ENCODE measurements at regions not wholly inside any gene's neighbourhood (a gene's known extent, or its start where the extent isn't known, plus 50 kb on each side); places are given as distances from the start of the nearest gene placed in this dataset.

DNA sequence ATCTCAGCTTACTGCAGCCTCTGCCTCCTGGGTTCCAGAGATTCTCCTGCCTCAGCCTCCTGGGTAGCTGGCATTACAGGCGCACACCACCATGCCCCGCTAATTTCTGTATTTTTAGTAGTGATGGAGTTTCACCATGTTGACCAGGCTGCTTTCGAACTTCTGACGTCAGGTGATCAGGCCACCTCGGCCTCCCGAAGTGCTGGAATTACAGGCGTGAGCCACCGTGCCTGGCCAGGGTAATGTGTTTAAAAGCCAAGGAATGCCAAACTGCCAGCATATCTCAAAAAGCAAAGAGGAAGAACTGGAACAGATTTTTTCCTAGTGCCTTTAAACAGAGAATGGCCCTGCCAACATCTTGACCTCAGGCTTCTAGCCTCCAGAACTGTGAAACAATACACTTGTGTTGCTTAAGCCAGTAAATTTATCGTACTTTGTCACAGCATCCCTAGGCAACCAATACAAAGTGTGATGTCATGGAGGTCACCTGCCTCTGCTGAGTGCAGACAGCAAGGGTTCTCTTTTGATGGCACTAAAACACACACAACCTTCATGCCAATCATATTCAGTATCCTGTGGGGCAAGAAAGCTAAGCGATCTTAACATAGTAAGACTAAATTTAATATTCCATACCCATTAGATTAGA is 858.3 kb upstream of the TMPRSS15 start:
- DNase-seq = no peak

- no peak for DNase-seq
These were observed 863.1 kb upstream of the TMPRSS15 start for GRCh38 chr21:19266636-19267035.

- DNase-seq = no peak
These were observed 865.1 kb upstream of the TMPRSS15 start for GRCh38 chr21:19268686-19269085.

DNA sequence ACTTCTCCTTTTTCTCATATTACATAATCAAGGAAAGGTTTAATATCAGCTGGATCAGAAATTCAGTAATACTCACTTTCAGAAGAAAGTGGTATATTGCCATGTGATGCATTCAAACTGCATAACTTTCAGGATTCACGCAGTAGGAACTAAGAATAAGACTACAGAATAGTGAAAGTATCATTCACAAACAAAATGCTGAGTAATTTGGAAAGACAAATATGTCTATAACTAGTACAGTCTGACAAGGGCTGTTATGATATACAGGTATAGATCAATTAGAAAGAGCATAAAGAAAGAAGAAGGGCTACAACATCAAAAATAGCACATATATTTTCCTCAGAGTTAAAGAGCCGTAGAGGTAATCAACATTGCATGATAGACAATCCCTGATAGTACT is 871.5 kb upstream of the TMPRSS15 start:
- DNase-seq = no peak

DNA sequence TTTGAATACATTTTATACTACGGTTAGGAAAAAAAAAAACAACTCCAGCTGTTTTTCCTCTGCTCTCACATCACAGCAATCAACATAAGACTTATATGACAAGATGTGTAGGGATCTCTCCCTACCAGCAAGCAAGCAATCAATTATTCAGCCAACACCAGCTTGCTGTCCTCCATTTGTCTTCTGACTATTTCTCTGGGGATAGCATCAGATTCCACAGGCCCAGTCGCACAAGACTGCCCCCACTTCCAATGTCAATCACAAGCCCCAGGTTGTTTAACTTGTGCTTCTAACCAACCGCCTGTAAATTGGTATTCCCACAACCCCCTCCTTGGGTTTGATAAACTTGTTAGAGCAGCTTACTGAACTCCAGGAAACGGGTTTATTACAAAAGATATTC is 873.1 kb upstream of the TMPRSS15 start:
- no peak for DNase-seq

DNA sequence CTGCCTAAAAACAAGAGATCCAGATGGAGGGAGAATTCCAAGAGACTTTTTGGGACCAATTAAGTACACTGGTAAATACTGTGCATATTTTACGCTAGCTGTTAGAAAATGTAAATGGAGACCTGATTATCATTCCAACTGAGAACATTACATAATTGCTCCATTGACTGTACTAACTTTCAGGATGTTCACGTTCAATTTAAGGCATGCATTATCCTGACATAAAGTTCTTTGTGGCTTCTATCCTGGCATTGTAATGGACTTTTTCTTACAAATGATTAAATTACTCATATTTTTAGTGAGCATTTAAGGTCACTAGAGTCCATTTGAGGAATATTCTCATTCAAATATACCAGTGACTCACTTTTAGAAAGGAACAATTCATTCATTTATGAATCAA is 883.3 kb upstream of the TMPRSS15 start:
- DNase-seq = no peak

DNA sequence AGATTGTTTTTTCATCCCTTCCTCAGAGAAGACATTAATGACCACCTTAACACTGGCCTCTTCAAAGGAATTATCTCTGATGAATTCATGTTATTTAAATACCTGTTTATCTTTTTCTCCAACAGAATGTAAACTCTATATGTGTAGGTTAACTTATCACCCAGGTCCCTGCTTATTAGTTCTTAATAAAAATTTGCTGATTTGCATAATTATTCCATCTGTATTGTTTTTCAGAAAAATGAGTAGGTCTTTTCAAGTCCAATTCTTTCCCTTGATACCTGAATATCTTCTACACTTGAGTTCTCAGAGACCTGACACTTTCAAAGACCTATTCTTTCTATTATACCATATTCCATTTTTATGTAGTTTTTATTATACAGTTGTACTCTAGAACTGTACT is 886.7 kb upstream of the TMPRSS15 start:
- DNase-seq = no peak

- DNase-seq = no peak
These were observed 916.7 kb upstream of the TMPRSS15 start for GRCh38 chr21:19320291-19320690.

- no peak for DNase-seq
These were observed 918.1 kb upstream of the TMPRSS15 start for GRCh38 chr21:19321688-19322087.

GRCh38 chr21:19322360-19322759 is 918.8 kb upstream of the TMPRSS15 start:
- DNase-seq = no peak

- DNase-seq = no peak
These were observed 923.1 kb upstream of the TMPRSS15 start for GRCh38 chr21:19326531-19327319.

DNA sequence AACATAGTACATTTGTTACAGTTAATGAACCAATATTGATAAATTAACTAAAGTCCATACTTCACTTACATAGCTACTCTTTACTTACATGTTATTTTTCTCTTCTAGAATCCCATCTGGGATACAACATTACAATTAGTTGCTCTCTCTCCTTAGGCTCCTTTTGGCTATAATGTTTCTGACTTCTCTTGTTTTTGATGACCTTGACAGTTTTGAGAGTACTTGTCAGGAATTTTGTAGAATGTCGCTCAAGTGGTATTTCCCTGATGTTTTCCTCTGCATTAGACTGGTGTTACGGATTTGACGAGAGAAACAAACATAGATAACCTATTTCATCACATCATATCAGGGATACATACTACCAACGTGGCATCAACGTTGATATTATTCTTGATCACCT is 925.4 kb upstream of the TMPRSS15 start:
- DNase-seq = no peak

DNA sequence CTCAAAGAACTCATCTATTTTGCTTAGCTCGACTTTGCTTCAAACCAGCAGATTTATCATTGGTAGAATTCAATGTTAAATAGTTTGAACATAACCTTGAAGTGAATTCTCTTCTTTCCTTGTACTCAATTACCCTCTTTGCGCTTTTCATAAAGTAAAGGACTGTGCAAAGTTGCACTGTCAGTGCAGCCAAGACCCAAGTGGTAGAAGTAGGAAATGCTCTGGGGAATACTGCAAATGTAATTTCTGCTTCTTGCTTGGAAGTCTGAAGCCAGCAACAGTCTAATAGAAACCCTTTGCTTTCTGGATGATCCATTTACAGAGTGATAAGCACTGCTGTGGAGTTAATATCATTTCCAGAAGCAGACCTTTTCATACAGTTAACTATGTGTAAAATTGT is 936.7 kb upstream of the TMPRSS15 start:
- DNase-seq = no peak

- DNase-seq = no peak
These were observed 937.4 kb upstream of the TMPRSS15 start for GRCh38 chr21:19340954-19341353.

- DNase-seq = no peak
These were observed 940.1 kb upstream of the TMPRSS15 start for GRCh38 chr21:19343711-19344110.

DNA sequence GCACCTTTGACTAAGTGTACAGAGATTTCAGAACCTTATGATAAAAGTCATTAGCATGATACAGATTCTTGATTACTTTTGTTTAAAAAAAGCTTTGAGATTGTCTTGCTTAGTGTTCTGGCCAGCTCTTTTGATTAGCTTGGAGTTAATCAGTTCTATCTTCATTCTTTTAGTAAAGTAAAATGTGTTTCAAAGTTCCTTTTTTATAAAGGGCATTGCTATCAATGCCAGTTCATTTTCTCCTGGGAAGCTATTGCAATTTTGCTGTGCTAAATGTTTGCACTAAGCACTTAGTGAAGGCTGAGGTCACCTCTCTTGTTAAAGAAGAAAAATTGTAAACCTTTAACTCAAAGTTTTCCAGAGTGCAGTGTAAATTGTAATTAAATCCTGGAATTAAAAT is 946.7 kb upstream of the TMPRSS15 start:
- no peak for DNase-seq

DNA sequence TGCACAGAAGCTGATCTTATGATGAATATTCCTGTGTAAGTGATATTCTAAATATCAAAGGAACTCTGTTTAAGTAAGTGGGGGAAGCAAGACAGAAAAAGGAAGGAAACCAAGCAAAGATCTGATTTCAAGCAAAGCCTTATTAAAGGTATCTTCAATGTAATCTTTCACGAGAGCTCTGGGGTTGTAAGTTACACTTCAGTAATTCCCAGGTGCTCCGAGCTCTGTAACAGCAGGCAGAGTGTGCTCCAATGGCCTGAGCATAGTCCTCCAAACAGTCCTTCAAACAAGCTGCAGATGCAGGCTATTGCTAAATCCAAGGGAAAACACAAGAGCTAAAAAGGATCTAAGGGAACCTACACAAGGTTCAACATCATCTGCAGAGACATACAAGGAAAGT is 949.7 kb upstream of the TMPRSS15 start:
- no peak for DNase-seq

- no peak for DNase-seq
These were observed 965.4 kb upstream of the TMPRSS15 start for GRCh38 chr21:19368944-19369343.

DNA sequence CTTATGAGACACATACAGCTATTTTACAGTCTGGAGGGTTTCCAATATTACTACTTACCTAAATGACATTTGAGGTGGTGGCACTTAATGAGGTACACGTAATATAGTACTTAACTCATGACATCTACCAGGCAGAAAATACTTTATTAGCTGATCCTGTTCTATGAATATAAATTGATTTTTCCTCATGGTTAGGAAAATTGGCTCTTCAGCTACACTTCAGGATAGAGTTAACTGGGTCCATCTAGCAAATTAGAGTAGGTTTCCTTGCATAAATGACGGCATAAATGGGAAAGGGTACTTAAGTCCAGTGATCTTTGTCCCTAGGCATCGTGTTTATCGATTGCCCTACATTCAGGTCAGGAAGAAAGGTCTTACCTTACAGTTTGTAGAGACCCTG is 988.8 kb upstream of the TMPRSS15 start:
- no peak for DNase-seq

DNA sequence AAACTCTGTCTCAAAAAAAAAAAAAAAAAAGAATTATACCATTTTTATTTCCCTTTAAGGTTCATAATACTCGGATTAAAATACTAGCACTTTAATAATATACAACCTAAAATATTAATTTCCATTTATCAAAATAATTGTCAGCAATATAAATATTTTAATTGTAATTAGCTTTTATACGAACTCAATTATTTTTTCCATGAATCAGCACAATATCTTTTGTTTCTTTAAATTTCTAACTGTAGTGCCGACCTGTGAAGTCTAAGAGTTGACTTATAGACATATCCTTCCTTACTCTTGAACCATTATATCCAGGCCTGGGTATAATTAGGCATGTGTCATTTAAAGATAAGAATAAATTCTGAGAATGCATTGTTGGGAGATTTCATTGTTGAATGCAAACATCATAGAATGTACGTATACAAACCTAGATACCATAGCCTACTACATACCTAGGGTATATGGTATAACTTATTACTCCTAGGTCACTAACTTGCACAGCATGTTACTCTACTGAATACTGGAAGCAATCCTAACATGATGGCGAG is 996.7 kb upstream of the TMPRSS15 start:
- no peak for DNase-seq

GRCh38 chr21:19402870-19403269 is 999.3 kb upstream of the TMPRSS15 start:
- DNase-seq = no peak

DNA sequence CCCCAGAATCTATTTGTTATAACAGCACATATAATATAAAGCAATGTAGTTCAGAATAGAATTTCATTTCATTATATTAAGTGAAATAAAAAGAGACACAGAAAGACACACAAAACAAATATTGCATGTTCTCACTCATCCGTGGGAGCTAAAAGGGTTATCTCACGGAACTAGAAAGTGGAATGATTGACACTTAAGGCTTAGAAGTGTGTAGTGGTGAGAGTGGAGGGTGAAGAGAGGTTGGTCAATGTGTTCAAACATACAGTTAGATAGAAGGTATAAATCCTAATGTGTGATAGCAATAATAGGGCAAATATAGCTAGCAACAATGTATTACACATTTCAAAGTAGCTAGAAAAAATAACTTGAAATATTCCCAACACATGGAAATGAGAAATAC is 1001.7 kb upstream of the TMPRSS15 start:
- DNase-seq = no peak

DNA sequence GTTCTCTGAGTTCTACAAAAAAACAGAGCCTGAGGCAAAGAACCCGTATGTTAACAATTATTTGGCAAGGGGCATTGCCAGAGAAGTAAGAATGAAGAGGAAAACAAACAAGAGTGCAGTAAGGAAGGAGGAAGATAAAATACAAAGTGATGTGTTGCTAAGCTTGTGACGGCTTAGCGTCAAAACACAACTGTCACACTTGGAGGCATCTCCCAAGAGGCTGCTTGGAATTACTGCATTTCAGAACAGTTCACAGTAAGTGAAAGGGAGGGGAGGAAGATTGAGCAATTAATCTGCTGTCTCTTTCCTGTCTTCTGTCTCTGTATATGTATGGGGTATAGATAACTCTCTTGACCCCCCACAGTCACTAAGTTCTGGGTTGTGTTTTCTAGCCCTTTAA is 1017.0 kb upstream of the TMPRSS15 start:
- DNase-seq = no peak

- no peak for DNase-seq
These were observed 1030.0 kb upstream of the TMPRSS15 start for GRCh38 chr21:19433623-19434022.
